Hindlimb muscle (tissue), 1 donor: ENCODE measurements at regions not wholly inside any gene's neighbourhood (a gene's known extent, or its start where the extent isn't known, plus 50 kb on each side); places are given as distances from the start of the nearest gene placed in this dataset.
"Not testable (repeated sequence)": the region's sequence is repeated elsewhere in the genome, so short reads cannot be mapped to it uniquely, and the experiment has no call there.

Experiments used
- DNase-seq: peaks from one replicate; pipeline ENCODE4 v3.0.0-alpha.2; 2013

GRCh38 chr6:159642995-159643394 is 50.0 kb downstream of the SOD2 start:
- DNase-seq, result no peak

DNA sequence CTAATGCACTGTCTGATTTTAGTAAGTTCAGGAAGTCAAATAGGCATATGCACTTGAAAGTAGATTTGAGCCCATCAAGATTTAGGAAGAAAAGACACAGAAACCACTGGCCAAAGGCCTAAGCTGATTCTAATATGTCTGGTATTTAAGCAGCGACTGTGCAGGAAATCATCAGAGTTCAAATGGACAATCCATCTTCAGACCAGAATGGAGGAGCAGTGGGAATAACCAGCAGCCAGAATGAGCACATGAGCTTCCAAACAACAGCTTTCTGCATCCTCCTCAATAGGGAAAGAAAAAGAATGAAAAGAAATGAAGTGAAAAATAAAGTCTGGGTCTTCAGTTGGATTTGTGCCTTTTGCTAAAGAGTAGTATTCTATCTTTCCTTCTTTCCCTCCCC is 50.6 kb downstream of the SOD2 start:
- DNase-seq, result peak; percentile 72

DNA sequence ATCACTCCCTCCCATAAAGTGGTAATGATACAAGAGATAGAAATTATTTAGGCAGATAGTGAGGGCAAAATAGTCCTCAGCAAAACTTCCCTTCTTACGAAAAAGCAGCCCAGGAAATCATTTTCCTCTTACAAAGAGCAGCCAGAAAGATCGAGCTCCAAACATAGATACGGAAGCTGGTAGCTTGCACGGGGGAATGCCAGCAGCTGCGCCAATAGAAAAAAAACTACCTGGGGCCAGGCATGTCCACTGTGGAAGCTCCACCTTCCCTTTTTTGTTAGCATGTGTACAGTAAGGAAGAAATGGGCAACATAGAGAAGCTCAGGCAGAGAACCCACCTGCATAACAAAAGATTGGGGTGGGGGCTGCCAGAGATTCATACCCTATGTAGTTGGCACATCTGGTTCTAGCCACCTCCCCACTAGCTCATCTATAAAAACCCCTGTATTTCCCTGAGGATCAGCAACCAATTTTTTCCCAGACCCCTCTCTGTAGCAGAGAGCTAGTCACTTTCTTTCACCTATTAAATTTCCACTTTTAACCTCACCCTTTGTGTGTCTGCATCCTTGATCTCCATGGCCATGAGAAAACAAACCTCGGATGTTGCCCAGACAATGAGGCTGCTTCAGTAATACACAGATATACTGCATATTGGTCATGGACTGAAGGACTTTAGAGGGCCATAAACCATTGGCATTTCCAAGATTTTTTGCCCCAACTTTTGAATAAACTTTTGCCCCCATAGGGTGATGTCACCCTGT is 52.1 kb downstream of the SOD2 start:
- no peak for DNase-seq

- no peak for DNase-seq
Measured at GRCh38 chr6:159640322-159640721, 52.7 kb downstream of the SOD2 start.

DNA sequence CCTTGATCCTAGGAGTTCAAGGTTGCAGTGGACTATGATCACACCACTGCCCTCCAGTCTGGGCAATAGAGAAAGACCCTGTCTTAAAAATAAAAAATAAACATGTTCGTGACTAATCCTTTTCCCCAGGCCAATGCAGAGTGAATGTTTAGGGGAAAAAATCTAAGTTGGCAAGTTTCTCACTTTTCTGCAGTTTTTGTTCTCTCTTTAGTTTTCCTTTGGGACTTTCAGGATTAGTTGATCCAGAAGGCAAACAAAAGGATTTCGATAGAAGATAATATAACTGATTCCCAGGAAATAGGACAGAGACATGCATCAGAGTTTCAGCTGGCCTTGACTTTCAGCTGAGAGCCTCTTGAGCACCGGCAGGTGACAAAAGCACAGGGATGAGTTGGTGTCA is 53.3 kb downstream of the SOD2 start:
- DNase-seq, result no peak

GRCh38 chr6:159633196-159633595 is 59.8 kb downstream of the SOD2 start:
- no peak for DNase-seq

DNA sequence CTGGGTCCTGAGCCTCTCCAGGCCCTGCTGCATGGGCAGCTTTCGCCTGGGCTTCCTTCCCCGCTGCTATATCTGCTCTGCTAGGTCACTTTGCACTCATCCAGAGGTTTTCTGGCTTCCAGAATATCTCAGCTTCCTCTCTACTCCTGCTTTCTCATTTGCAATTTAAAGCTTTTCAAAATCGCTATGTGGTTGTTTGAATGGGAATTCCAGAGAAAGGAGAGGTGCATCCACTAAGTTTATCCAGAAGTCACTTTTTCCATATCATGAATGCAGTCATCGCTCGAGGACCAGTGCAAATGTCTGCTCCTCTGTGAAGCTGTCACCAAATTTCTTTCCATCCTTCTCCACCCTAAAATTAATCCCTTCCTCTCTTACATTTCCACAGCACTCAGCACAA is 61.2 kb downstream of the SOD2 start:
- DNase-seq, result no peak

DNA sequence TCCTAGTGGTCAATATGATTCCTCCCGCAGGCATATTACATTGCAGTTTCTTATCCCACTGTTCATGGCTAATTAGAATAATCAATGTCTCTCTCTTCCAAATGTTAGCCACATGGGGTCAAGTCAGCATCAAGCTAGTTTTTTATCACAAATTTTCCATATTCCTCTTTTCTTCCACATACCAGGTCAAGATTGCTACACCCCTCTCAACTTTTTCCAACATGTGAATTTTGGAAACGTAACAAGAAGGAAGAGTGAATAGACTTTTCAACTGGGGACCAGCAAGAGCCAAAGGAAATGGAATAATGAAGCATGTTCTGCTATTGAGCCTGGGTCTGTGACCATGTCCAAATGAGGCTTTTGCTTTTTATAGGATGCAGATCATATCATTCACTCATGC is 65.1 kb downstream of the SOD2 start:
- DNase-seq, result no peak

DNA sequence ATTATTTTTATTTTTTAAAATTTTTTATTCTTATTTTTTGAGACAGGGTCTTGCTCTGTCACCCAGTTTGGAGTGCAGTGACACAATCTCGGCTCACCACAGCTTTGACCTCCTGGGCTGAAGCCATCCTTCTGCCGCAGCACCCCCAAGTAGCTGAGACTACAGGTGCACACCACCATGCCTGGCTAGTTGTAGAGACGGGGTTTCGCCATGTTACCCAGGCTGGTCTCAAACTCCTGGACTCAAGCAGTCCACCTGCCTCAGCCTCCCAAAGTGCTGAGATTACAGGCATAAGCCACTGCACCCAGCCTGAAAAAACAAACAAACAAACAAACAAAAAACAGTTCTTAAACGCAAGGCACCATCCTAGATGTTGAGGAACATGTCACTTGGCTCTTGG is 66.5 kb downstream of the SOD2 start:
- not testable (repeated sequence) for DNase-seq

DNA sequence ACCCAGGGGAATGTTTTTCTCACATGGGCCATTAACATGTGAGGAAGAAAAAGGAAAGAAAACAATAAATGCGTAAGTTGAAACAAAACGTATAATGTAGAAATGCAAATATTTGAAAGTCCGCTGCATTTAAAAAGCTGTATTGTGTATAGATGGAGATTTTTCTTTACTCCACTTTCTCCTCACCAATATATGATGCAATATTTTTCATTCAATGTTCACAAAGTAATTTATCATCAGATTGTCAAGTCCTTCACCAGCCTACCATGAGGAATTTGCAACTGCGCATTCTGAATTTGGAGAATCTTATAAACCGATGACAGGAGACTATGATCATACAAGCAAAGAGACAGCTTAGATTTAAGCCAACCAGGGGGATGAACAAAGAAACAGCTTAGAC is 69.9 kb downstream of the SOD2 start:
- no peak for DNase-seq

GRCh38 chr6:159620947-159621346 is 72.1 kb downstream of the SOD2 start:
- no peak for DNase-seq

DNA sequence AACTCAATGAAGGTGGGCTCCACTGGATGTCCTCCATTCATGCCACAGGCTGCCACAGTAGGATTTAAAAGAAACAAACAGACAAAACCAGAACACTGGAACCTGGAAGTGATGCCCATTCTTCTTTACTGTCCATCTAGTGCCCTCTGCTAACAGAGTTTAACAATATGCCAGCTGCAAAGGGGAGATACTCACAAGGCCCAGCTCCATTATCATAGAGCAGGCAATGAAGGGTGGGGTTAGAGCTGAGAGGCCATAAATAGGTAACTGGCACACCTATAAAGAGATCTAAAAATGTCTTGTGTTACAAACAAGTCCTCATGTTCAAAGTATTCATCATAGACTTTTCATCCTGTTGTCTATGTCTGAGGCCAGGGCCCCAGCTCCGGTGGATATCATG is 75.6 kb downstream of the SOD2 start:
- DNase-seq, result no peak

GRCh38 chr6:159616456-159616855 is 76.6 kb downstream of the SOD2 start:
- DNase-seq, result no peak

GRCh38 chr6:159615918-159616317 is 77.1 kb downstream of the SOD2 start:
- DNase-seq, result no peak

DNA sequence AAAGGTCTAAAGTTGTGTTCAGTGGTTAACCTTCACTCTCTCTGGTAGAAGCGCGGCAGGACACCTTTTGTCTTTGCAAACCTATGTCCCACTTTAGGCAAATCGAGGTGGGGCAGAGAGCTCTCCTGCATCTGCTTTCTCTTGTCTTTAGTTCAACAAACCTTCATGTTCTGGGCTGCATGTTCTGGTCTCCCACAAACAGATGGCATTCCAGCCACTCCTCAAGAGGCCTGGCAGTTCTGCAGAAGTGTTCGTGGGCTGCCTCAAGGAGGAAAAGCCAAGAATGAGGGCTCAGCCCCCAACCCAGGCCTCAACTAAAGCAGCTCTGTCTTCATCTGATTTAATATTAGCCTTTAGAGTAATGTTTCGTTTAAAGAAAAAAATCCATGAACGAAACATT is 82.2 kb downstream of the SOD2 start:
- DNase-seq, result no peak

DNA sequence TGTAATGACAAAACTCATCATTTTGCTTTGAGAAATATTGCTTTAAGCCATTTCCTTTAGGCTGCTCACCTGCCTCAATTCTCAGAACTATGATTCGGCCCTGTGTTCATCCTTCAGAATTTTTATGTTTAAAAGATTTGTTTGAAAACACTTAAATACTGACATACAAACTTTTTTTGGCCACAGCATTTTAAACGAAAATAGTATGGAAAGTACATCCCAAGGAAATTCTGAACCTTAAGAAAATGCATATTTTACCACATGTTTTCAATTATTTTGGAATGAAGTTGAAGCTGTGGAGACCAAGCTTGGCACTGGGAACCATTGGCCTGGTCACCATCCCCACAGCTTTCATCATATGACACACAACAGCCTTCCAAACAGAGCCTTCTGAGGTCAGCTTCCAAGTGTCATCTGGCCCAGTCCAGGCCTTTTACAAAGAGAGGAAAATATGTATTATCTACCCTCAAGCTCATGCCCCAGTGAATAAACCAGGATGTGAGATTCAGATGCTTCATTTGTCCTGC is 83.3 kb downstream of the SOD2 start:
- peak; percentile 83 for DNase-seq

DNA sequence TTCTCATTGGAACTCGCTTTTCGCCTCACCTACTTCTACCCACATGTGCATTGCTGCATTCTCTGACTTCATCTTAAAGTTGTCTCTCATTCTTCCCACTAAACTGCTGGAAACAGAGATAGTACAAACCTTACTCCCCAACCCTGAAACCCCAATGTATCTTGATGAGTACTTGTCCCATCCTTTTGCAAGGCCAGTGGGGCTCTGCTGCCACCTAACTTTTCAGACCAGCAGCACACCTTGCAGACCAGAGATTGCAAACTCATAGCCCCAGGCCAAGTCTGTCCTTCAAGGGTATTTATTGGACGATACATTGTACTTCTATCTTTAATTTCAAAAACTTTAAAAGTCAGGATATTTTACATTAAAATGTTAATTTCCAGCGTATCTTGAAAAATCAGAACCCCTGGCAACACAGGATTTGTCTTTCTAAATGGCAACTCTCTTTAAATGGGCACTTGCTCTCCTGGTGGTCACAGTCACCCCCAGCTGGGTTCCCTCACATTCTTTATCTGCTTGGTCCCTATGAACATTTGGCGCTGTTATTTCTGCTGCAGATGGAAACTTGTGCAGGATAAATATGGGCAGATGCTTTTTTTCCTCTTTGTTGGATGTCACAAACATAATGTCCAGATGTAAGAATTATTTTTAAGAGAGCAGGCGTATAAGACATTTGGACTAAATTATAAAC is 83.9 kb downstream of the SOD2 start:
- DNase-seq, result peak; percentile 61

GRCh38 chr6:159606786-159607185 is 86.3 kb downstream of the SOD2 start:
- DNase-seq, result no peak

DNA sequence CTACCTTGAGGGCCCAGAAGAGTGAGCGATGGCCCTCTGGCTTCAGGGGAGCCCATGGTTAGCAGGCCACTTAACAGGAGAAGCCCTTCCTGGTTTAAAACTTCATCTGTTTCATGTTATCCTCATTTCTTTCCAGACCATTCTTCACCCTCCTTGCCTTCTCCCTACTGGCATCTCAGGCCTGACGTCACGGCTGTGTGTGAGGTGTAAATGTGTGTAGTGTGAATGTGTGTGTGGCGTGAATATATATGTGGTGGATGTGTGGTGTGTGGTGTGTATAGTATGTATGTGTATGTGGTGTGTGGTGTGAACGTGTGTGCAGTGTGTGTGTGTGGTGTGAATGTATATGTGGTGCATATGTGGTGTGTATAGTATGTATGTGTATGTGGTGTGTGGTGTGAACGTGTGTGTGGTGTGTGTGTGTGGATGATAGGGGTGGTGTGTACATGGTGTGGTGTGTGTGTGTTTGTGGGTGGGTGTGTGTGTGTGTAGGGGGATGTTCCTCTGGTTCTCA is 88.5 kb downstream of the SOD2 start:
- no peak for DNase-seq

DNA sequence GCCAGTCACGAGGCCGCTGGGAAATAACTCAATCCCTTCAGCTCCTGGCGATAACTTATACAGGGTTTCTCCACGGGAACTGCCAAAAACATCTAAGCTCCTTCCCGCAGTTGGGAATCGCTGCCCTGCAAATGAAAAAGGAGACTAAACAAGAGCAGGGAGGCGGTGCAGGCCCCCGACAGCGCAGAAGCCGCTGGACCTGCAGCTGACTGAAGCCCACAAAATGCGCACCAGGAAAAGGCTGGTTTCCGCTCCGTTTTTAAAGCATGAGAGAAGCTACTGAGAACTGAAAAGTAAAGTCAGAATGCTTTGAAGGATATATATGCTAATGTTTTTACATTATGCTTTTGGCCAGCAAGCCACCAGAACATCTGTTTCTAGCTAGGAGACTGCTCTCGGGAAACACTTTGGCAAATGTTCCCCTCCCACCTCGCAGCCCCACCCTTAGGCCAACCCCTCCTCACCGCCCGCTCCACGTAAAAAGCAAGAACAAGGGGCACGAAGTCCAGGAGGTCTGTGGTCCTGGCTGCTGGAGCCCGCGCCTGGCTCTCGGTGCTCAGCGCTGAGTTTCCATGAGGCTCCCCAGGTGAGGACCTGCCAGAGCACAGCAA is 90.5 kb downstream of the SOD2 start:
- DNase-seq, result peak; percentile 74

DNA sequence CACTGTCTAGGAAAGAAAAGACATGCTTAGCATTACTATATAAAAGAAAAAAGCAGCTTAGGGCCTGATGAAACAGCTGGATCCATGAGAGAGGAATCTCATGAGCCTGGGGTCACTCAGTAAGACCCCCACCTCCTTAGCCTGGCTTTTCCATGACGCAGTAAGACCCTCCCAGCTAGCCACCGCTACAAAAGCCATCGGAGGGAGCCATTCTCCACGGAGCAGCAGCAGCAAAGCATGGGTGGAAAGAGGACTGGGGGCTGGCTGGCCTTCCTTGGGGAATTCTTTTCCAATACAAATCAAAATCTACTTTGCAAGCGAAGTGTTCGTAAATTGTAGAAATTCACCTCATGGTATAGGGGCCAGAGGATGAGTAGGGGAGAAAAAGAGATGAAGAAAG is 91.8 kb downstream of the SOD2 start:
- DNase-seq, result no peak

DNA sequence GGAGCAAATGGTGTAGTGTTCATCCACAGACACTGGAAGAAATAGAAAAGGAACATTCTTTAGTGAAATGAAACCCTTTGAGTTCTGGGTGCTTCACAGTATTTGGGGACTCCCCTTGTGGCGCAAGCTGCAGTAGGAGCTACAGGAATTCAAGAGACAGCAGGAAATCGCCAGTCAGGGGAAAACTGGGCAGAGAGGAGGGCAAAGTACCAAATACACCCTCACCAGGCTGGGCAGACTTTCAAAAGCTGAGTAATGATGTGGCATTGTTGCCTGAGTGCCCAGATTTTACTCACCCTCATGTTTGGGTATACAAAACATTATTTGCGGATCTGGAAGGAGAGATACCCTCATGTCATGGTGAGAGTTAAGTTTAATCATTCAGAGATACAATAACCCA is 97.9 kb downstream of the SOD2 start:
- no peak for DNase-seq

DNA sequence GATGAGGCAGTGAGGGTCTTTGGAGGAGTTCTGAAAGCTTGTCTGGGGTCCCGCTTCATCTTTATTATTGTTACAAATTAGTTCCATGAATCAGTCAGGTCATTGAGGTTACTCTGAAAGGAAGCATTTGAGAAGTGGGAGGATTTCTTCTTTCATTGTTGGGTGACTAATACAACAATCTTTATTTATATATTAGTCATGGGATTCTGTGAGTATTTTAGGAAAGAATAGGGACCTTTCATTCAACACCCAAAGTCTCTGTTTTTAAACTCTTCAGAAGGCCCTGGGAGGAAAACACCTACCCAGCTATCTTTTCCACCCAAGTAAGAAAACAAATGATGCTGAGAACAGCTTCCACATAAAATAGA is 98.3 kb downstream of the SOD2 start:
- DNase-seq, result no peak
